ENCODE measurements at regions not wholly inside any gene's neighbourhood (a gene's known extent, or its start where the extent isn't known, plus 50 kb on each side); places are given as distances from the start of the nearest gene placed in this dataset.

- TF ChIP-seq POU2F2 (IDR thresholded peaks at IDR 0.05; ENCODE audit: low read depth, low read length) (no peak), POLR2AphosphoS5 (IDR thresholded peaks at IDR 0.05; ENCODE audit: low read depth, low read length) (no peak), SPI1 (IDR thresholded peaks at IDR 0.05; ENCODE audit: low read depth, low read length) (no peak), PAX5 (IDR thresholded peaks at IDR 0.05; ENCODE audit: insufficient read depth, low read length, severe bottlenecking) (no peak), TAF1 (IDR thresholded peaks at IDR 0.05; ENCODE audit: low read depth, low read length) (no peak), POLR2A (IDR thresholded peaks at IDR 0.05; ENCODE audit: low read depth, low read length) (no peak)
- FAIRE-seq: no peak
- DNase-seq (ENCODE audit: insufficient read length, low spot score): no peak
Measured at GRCh38 chr14:56522403-56522802, 57.2 kb upstream of the TMEM260 start.

DNA sequence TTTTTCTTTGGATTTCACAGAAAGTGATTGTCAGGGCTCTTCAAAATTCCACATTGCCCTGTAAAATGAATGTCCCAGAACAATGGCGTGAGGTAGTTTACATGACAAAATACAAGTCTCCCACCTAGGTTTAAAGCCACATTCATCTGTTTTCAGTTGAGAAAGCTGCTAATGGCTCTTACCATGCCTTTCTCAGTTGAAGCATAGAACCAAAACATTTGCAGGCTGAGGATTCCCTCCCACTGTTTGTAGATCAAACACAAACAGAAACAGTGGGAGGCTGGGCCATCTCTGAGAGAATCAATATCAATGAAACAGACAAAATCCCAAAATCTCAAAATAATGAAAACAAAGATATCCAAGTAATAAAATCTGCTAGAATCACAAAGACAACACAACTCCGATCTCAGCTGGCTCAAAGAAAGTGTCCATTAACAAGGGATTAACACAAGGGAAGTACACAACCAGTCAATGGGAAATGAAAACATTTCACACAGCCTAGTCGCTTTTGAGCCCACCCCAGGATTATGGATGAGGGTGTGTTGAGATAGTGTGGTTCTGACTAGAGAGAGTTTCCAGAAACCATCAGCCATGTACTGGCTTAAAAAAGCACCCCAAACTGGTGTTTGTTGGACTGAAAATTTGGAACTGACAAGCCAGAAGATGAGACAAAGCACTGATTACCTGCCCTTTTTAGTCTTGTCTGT, 54.5 kb upstream of the TMEM260 start:
- no peak for DNase-seq (ENCODE audit: insufficient read length, low spot score)
- no peak for TF ChIP-seq PAX5 (IDR thresholded peaks at IDR 0.05; ENCODE audit: insufficient read depth, low read length, severe bottlenecking)
- TF ChIP-seq POU2F2 (IDR thresholded peaks at IDR 0.05; ENCODE audit: low read depth, low read length): no peak
- no peak for TF ChIP-seq SPI1 (IDR thresholded peaks at IDR 0.05; ENCODE audit: low read depth, low read length)
- TF ChIP-seq POLR2A (IDR thresholded peaks at IDR 0.05; ENCODE audit: low read depth, low read length): no peak
- no peak for TF ChIP-seq POLR2AphosphoS5 (IDR thresholded peaks at IDR 0.05; ENCODE audit: low read depth, low read length)
- TF ChIP-seq TAF1 (IDR thresholded peaks at IDR 0.05; ENCODE audit: low read depth, low read length): no peak

GRCh38 chr14:56528927-56529326, 50.7 kb upstream of the TMEM260 start:
- FAIRE-seq (no peak), DNase-seq (ENCODE audit: insufficient read length, low spot score) (no peak)
- no peak for TF ChIP-seq POU2F2 (IDR thresholded peaks at IDR 0.05; ENCODE audit: low read depth, low read length)
- no peak for TF ChIP-seq POLR2AphosphoS5 (IDR thresholded peaks at IDR 0.05; ENCODE audit: low read depth, low read length)
- no peak for TF ChIP-seq POLR2A (IDR thresholded peaks at IDR 0.05; ENCODE audit: low read depth, low read length)
- TF ChIP-seq TAF1 (IDR thresholded peaks at IDR 0.05; ENCODE audit: low read depth, low read length): no peak
- TF ChIP-seq SPI1 (IDR thresholded peaks at IDR 0.05; ENCODE audit: low read depth, low read length): no peak
- TF ChIP-seq PAX5 (IDR thresholded peaks at IDR 0.05; ENCODE audit: insufficient read depth, low read length, severe bottlenecking): no peak

More for the DNA sequence above, 54.5 kb upstream of the TMEM260 start:
- no peak for FAIRE-seq
